HG03175 (cell line): ENCODE measurements at regions not wholly inside any gene's neighbourhood (a gene's known extent, or its start where the extent isn't known, plus 50 kb on each side); places are given as distances from the start of the nearest gene placed in this dataset.

Experiments used
- ATAC-seq: cut with Tn5 transposase; IDR thresholded peaks from one replicate; pipeline ENCODE4 v1.9.1; 2021; ENCODE audit warnings: mild to moderate bottlenecking, moderate library complexity; ENCODE audit not compliant: unreplicated experiment

- no peak for ATAC-seq
Measured at GRCh38 chr3:176933704-176934103, 263.6 kb downstream of the TBL1XR1 start.

GRCh38 chr3:176932433-176932832 is 264.8 kb downstream of the TBL1XR1 start:
- no peak for ATAC-seq

- no peak for ATAC-seq
Measured at GRCh38 chr3:176931991-176932390, 265.3 kb downstream of the TBL1XR1 start.

- no peak for ATAC-seq
Measured at GRCh38 chr3:176930942-176931341, 266.3 kb downstream of the TBL1XR1 start.

- ATAC-seq: no peak
Measured at GRCh38 chr3:176928582-176928931, 268.7 kb downstream of the TBL1XR1 start.

GRCh38 chr3:176927706-176928581 is 269.3 kb downstream of the TBL1XR1 start:
- ATAC-seq: no peak

- ATAC-seq: no peak
Measured at GRCh38 chr3:176927280-176927679, 270.0 kb downstream of the TBL1XR1 start.

GRCh38 chr3:176926688-176927087 is 270.6 kb downstream of the TBL1XR1 start:
- ATAC-seq: no peak

GRCh38 chr3:176926034-176926433 is 271.2 kb downstream of the TBL1XR1 start:
- no peak for ATAC-seq

GRCh38 chr3:176920766-176921160 is 276.5 kb downstream of the TBL1XR1 start:
- ATAC-seq: no peak

GRCh38 chr3:176919836-176920765 is 277.2 kb downstream of the TBL1XR1 start:
- no peak for ATAC-seq

- ATAC-seq: no peak
Measured at GRCh38 chr3:176916777-176917176, 280.5 kb downstream of the TBL1XR1 start.

- no peak for ATAC-seq
Measured at GRCh38 chr3:176914764-176915163, 282.5 kb downstream of the TBL1XR1 start.

- no peak for ATAC-seq
Measured at GRCh38 chr3:176911579-176911978, 285.7 kb downstream of the TBL1XR1 start.

GRCh38 chr3:176909044-176909443 is 288.2 kb downstream of the TBL1XR1 start:
- ATAC-seq: no peak

- no peak for ATAC-seq
Measured at GRCh38 chr3:176906046-176906905, 291.0 kb downstream of the TBL1XR1 start.

- ATAC-seq: no peak
Measured at GRCh38 chr3:176905331-176905730, 292.0 kb downstream of the TBL1XR1 start.

- no peak for ATAC-seq
Measured at GRCh38 chr3:176904506-176904905, 292.8 kb downstream of the TBL1XR1 start.

- ATAC-seq: no peak
Measured at GRCh38 chr3:176896640-176897039, 300.6 kb downstream of the TBL1XR1 start.

GRCh38 chr3:176896165-176896564 is 301.1 kb downstream of the TBL1XR1 start:
- no peak for ATAC-seq

GRCh38 chr3:176879710-176880109 is 317.6 kb downstream of the TBL1XR1 start:
- ATAC-seq: no peak
